ENCODE measurements at regions not wholly inside any gene's neighbourhood (a gene's known extent, or its start where the extent isn't known, plus 50 kb on each side); places are given as distances from the start of the nearest gene placed in this dataset.

GRCh38 chr14:43166163-43166562 is 1340.9 kb downstream of the FSCB start:
- Mint-ChIP-seq H3K27me3 (ENCODE audit: insufficient read depth) (no peaks in the 10 kb centered on the region), H3K27ac (no peak overlapping the region), H3K4me1 (ENCODE audit: low read depth) (no peaks in the 10 kb centered on the region), H3K9me3 (peaks cover 27% of the 10 kb centered on the region), H3K36me3 (ENCODE audit: low read depth) (no peaks in the 10 kb centered on the region), H3K4me3 (no peak overlapping the region)
- DNase-seq: no peak
- no peak for TF ChIP-seq CTCF (IDR thresholded peaks at IDR 0.05)

- H3K27me3 Mint-ChIP-seq (ENCODE audit: insufficient read depth): no peaks in the 10 kb centered on the region
- peaks cover 22% of the 10 kb centered on the region for H3K9me3 Mint-ChIP-seq
- H3K27ac Mint-ChIP-seq: no peak overlapping the region
- no peaks in the 10 kb centered on the region for H3K4me1 Mint-ChIP-seq (ENCODE audit: low read depth)
- DNase-seq: no peak
- no peaks in the 10 kb centered on the region for H3K36me3 Mint-ChIP-seq (ENCODE audit: low read depth)
- TF ChIP-seq CTCF (IDR thresholded peaks at IDR 0.05): no peak
- no peak overlapping the region for H3K4me3 Mint-ChIP-seq
These were observed 1341.4 kb downstream of the FSCB start for GRCh38 chr14:43165651-43166050.

- no peaks in the 10 kb centered on the region for H3K4me1 Mint-ChIP-seq (ENCODE audit: low read depth)
- no peak for TF ChIP-seq CTCF (IDR thresholded peaks at IDR 0.05)
- no peak for DNase-seq
- H3K27me3 Mint-ChIP-seq (ENCODE audit: insufficient read depth): no peaks in the 10 kb centered on the region
- no peaks in the 10 kb centered on the region; the same call in 1 of the 2 replicates for H3K36me3 Mint-ChIP-seq (ENCODE audit: low read depth)
- H3K9me3 Mint-ChIP-seq: peaks cover 24% of the 10 kb centered on the region
- H3K4me3 Mint-ChIP-seq: no peak overlapping the region
- H3K27ac Mint-ChIP-seq: no peak overlapping the region
These were observed 1345.6 kb downstream of the FSCB start for GRCh38 chr14:43161477-43161876.

- Mint-ChIP-seq H3K36me3 (ENCODE audit: low read depth) (no peaks in the 10 kb centered on the region; the same call in 1 of the 2 replicates), H3K27me3 (ENCODE audit: insufficient read depth) (no peaks in the 10 kb centered on the region), H3K9me3 (peaks cover 20% of the 10 kb centered on the region), H3K4me1 (ENCODE audit: low read depth) (no peaks in the 10 kb centered on the region), H3K27ac (no peak overlapping the region), H3K4me3 (no peak overlapping the region)
- DNase-seq: no peak
- TF ChIP-seq CTCF (IDR thresholded peaks at IDR 0.05): no peak
These were observed 1349.4 kb downstream of the FSCB start for GRCh38 chr14:43157661-43158060.

- H3K4me3 Mint-ChIP-seq: no peak overlapping the region
- DNase-seq: no peak
- H3K9me3 Mint-ChIP-seq: peaks cover 20% of the 10 kb centered on the region
- TF ChIP-seq CTCF (IDR thresholded peaks at IDR 0.05): no peak
- no peaks in the 10 kb centered on the region for H3K27me3 Mint-ChIP-seq (ENCODE audit: insufficient read depth)
- no peaks in the 10 kb centered on the region for H3K4me1 Mint-ChIP-seq (ENCODE audit: low read depth)
- no peak overlapping the region for H3K27ac Mint-ChIP-seq
- no peaks in the 10 kb centered on the region; the same call in 1 of the 2 replicates for H3K36me3 Mint-ChIP-seq (ENCODE audit: low read depth)
These were observed 1351.2 kb downstream of the FSCB start for GRCh38 chr14:43155924-43156323.

- TF ChIP-seq CTCF (IDR thresholded peaks at IDR 0.05): no peak
- H3K9me3 Mint-ChIP-seq: peaks cover 20% of the 10 kb centered on the region
- no peaks in the 10 kb centered on the region; the same call in 1 of the 2 replicates for H3K36me3 Mint-ChIP-seq (ENCODE audit: low read depth)
- H3K4me3 Mint-ChIP-seq: no peak overlapping the region
- no peak for DNase-seq
- no peaks in the 10 kb centered on the region for H3K27me3 Mint-ChIP-seq (ENCODE audit: insufficient read depth)
- H3K4me1 Mint-ChIP-seq (ENCODE audit: low read depth): no peaks in the 10 kb centered on the region
- H3K27ac Mint-ChIP-seq: no peak overlapping the region
These were observed 1351.8 kb downstream of the FSCB start for GRCh38 chr14:43155258-43155657.

Data from HFFc6 (cell line).